Activated CD8-positive, alpha-beta T cell treated with anti-CD3 and anti-CD28 coated beads, Interleukin-2, amount 10 ng/mL, durations not matched to agents 7 days and 5 days (primary cell): ENCODE measurements at regions not wholly inside any gene's neighbourhood (a gene's known extent, or its start where the extent isn't known, plus 50 kb on each side); places are given as distances from the start of the nearest gene placed in this dataset.

Experiments used
- ATAC-seq: fragments of 150-1000 bp; cut with Tn5 transposase; one replicate; pipeline ENCODE4 v1.10.0; 2021; ENCODE audit warnings: moderate library complexity
- CTCF ChIA-PET: fragments of 350-600 bp; sonication (Branson Sonifier 250); formaldehyde crosslinking; loops from one replicate; lab custom pipeline; 2021; ENCODE audit warnings: antibody characterized with exemption; lab: Charles Lee
- POLR2A ChIA-PET: fragments of 350-600 bp; sonication (Branson Sonifier 250); formaldehyde crosslinking; loops from one replicate; lab custom pipeline; 2021; ENCODE audit warnings: antibody characterized with exemption; lab: Charles Lee
- DNase-seq: peaks from one replicate; pipeline ENCODE4 v3.0.0-alpha.2; 2020
- H3K27ac Mint-ChIP-seq: one replicate; pipeline ENCODE4 v1.8.0; 2021; ENCODE audit warnings: mild to moderate bottlenecking, mixed read lengths
- H3K27me3 Mint-ChIP-seq: one replicate; pipeline ENCODE4 v1.8.0; 2021; ENCODE audit warnings: low read depth, mixed read lengths
- H3K36me3 Mint-ChIP-seq: one replicate; pipeline ENCODE4 v1.8.0; 2021; ENCODE audit warnings: low read depth, mixed read lengths
- H3K4me1 Mint-ChIP-seq: one replicate; pipeline ENCODE4 v1.8.0; 2021; ENCODE audit warnings: low read depth, mixed read lengths
- H3K4me3 Mint-ChIP-seq: one replicate; pipeline ENCODE4 v1.8.0; 2021; ENCODE audit warnings: mild to moderate bottlenecking, mixed read lengths
- H3K9me3 Mint-ChIP-seq: one replicate; pipeline ENCODE4 v1.8.0; 2022; ENCODE audit warnings: mixed read lengths; ENCODE audit not compliant: insufficient read depth

GRCh38 chr6:33959329-33959651 lies 155.5 kb upstream of the MLN start:
- Mint-ChIP-seq H3K36me3 (no peaks in the 10 kb centered on the region), H3K27me3 (peaks cover 10% of the 10 kb centered on the region), H3K27ac (no peak overlapping the region), H3K4me1 (peaks cover 5% of the 10 kb centered on the region), H3K4me3 (no peak overlapping the region), H3K9me3 (no peaks in the 10 kb centered on the region)
- POLR2A ChIA-PET = no interaction called here
- ATAC-seq (no peak), DNase-seq (no peak)
- CTCF ChIA-PET = interaction anchor here (0.7 to 1.7 kb wide), 7 partner anchors 27 to 188 kb away, joined by 3 to 5 read pairs (median 3); no protein-coding TSS in a partner anchor

GRCh38 chr6:33958526-33959328 lies 154.9 kb upstream of the MLN start:
- CTCF ChIA-PET = interaction anchor here (0.7 to 1.7 kb wide), 9 partner anchors 27 to 187 kb away, joined by 3 to 5 read pairs (median 3); no protein-coding TSS in a partner anchor
- Mint-ChIP-seq H3K9me3 (no peaks in the 10 kb centered on the region), H3K27me3 (peaks cover 8% of the 10 kb centered on the region), H3K27ac (peak overlapping the region; percentile 25), H3K4me3 (no peak overlapping the region), H3K36me3 (no peaks in the 10 kb centered on the region), H3K4me1 (peaks cover 5% of the 10 kb centered on the region)
- POLR2A ChIA-PET = no interaction called here
- DNase-seq (peak; percentile 42), ATAC-seq (no peak)

- Mint-ChIP-seq H3K36me3 (no peaks in the 10 kb centered on the region), H3K27me3 (peaks cover 12% of the 10 kb centered on the region), H3K27ac (peak overlapping the region; percentile 25), H3K4me3 (no peak overlapping the region), H3K4me1 (peaks cover 5% of the 10 kb centered on the region), H3K9me3 (no peaks in the 10 kb centered on the region)
- CTCF ChIA-PET = interaction anchor here (1.1 to 1.7 kb wide), 3 partner anchors 28 to 97 kb away, joined by 3 to 5 read pairs (median 4); no protein-coding TSS in a partner anchor
- ATAC-seq = no peak
- DNase-seq = no peak
- POLR2A ChIA-PET = no interaction called here
These were observed 154.2 kb upstream of the MLN start for GRCh38 chr6:33957892-33958525.

DNA sequence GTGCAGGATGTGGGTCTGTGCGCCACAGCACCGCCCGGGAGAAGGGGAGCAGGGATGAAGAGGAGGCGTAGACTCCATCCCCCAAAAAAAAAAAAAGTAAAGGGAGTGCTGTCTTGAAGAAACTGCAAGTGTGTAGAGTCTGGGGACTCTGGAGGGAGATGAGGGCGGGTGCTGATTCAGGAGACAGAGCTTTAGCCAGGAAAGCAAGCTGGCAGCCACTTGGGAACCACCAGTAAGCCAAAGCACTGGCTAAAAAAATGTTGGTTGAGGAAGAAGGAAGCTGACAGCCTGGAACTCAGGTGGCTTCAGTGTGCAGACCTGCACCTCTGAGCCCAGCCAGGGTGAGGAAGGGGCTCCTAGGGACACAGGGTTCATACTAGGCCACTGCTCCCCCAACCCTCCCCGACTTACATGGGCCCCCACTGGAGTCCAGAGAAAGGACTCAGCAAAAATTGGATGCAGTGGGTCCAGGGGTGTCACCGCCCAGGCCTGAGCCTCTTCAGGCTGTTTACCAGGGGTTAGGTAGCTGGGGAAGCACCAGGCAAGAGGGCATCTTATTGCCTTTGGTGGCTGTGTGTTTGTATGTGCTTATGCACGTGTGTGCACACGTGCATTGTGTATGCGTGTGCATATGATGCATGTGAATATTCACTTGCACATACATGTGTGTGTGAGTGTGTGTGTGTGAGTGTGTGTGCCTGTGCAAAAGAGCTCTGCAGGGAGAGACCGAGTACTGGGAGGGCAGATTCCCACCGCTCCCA lies 153.5 kb upstream of the MLN start:
- H3K36me3 Mint-ChIP-seq = no peaks in the 10 kb centered on the region
- no peak for ATAC-seq
- CTCF ChIA-PET = interaction anchor here (1.2 to 1.7 kb wide), 2 partner anchors 62 to 96 kb away, joined by 4 to 5 read pairs; no protein-coding TSS in a partner anchor
- H3K4me1 Mint-ChIP-seq = peaks cover 5% of the 10 kb centered on the region
- H3K27me3 Mint-ChIP-seq = peaks cover 14% of the 10 kb centered on the region
- H3K4me3 Mint-ChIP-seq = no peak overlapping the region
- no peak overlapping the region for H3K27ac Mint-ChIP-seq
- POLR2A ChIA-PET = interaction anchor here (0.7 kb wide), 1 partner anchor 118 kb away, joined by 3 read pairs; no protein-coding TSS in a partner anchor
- DNase-seq = no peak
- H3K9me3 Mint-ChIP-seq = no peaks in the 10 kb centered on the region

DNA sequence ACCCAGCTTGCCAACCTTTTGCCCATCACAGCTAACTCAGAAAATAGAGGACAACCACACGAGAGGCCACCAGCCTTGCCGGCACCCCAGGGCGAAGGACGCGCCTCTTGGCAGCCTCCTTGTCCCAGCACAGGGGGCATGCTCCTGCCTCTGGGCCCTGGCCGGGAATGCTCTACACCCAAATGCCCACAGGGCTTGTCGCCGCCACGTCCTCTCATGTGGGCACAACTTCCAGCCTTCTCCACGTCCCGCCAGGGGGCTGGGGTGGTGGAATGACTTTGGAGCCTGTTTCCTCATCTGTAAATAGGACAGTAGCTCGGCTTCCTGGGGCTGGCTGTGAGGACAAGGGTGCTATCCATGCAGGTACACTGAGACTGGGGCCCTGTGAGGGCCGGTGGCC lies 152.4 kb upstream of the MLN start:
- ATAC-seq = no peak
- Mint-ChIP-seq H3K36me3 (no peaks in the 10 kb centered on the region), H3K4me1 (peaks cover 5% of the 10 kb centered on the region), H3K27ac (no peak overlapping the region), H3K27me3 (peaks cover 11% of the 10 kb centered on the region), H3K4me3 (no peak overlapping the region), H3K9me3 (no peaks in the 10 kb centered on the region)
- ChIA-PET CTCF (interaction anchor here (1.2 kb wide), 1 partner anchor 184 kb away, joined by 3 read pairs; no protein-coding TSS in a partner anchor), POLR2A (no interaction called here)
- no peak for DNase-seq

DNA sequence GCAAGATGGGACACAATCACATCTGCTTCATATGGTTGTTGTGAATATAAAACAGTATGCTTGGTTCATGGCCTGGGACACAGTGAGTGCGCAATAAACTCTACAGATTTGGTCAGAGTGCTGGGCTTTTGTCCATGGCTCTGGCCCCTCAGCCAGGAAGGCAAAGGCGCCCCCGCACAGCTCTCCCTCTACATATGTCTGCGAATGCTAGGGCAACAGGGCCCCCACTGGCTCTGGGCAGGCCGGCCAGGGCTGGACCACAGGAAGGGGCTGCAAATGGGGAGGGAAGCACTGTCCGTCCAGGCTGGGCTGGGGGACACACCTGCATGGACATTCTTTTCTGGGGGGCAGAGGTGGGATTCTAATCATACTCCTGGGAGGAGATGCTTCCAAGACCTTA lies 151.8 kb upstream of the MLN start:
- Mint-ChIP-seq H3K27me3 (peaks cover 11% of the 10 kb centered on the region), H3K4me1 (peaks cover 5% of the 10 kb centered on the region), H3K27ac (no peak overlapping the region), H3K36me3 (no peaks in the 10 kb centered on the region), H3K4me3 (no peak overlapping the region), H3K9me3 (no peaks in the 10 kb centered on the region)
- ATAC-seq = no peak
- CTCF ChIA-PET = interaction anchor here (1.2 kb wide), 1 partner anchor 184 kb away, joined by 3 read pairs; no protein-coding TSS in a partner anchor
- DNase-seq = no peak
- POLR2A ChIA-PET = no interaction called here

- H3K4me1 Mint-ChIP-seq = peaks cover 5% of the 10 kb centered on the region
- ChIA-PET CTCF (no interaction called here), POLR2A (no interaction called here)
- DNase-seq (no peak), ATAC-seq (no peak)
- no peaks in the 10 kb centered on the region for H3K36me3 Mint-ChIP-seq
- H3K9me3 Mint-ChIP-seq = no peaks in the 10 kb centered on the region
- no peak overlapping the region for H3K4me3 Mint-ChIP-seq
- H3K27me3 Mint-ChIP-seq = peaks cover 11% of the 10 kb centered on the region
- H3K27ac Mint-ChIP-seq = no peak overlapping the region
These were observed 150.7 kb upstream of the MLN start for GRCh38 chr6:33954453-33954852.

DNA sequence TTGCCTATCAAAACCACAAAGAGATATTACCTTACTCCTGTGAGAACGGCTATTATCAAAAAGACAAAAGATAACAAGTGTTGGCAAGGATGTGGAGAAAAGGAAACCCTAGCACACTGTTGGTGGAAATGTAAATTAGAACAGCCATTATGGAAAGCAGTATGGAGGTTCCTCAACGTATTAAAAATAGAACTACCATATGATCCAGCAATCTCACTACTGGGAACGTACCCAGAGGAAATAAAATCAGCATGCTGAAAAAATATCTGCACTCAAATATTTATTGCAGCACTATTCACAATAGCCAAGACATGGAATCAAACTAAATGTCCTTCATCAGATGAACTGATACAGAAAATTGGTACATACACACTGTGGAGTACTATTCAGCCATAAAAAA lies 149.4 kb upstream of the MLN start:
- ChIA-PET CTCF (no interaction called here), POLR2A (no interaction called here)
- H3K36me3 Mint-ChIP-seq = no peaks in the 10 kb centered on the region
- no peaks in the 10 kb centered on the region for H3K9me3 Mint-ChIP-seq
- ATAC-seq (no peak), DNase-seq (no peak)
- H3K27ac Mint-ChIP-seq = no peak overlapping the region
- no peak overlapping the region for H3K4me3 Mint-ChIP-seq
- peaks cover 5% of the 10 kb centered on the region for H3K4me1 Mint-ChIP-seq
- H3K27me3 Mint-ChIP-seq = peaks cover 11% of the 10 kb centered on the region

GRCh38 chr6:33952016-33952415 lies 148.2 kb upstream of the MLN start:
- Mint-ChIP-seq H3K36me3 (no peaks in the 10 kb centered on the region), H3K4me1 (peaks cover 5% of the 10 kb centered on the region), H3K9me3 (no peaks in the 10 kb centered on the region), H3K4me3 (no peak overlapping the region), H3K27me3 (peaks cover 11% of the 10 kb centered on the region), H3K27ac (no peak overlapping the region)
- ChIA-PET POLR2A (no interaction called here), CTCF (no interaction called here)
- DNase-seq = no peak
- no peak for ATAC-seq

DNA sequence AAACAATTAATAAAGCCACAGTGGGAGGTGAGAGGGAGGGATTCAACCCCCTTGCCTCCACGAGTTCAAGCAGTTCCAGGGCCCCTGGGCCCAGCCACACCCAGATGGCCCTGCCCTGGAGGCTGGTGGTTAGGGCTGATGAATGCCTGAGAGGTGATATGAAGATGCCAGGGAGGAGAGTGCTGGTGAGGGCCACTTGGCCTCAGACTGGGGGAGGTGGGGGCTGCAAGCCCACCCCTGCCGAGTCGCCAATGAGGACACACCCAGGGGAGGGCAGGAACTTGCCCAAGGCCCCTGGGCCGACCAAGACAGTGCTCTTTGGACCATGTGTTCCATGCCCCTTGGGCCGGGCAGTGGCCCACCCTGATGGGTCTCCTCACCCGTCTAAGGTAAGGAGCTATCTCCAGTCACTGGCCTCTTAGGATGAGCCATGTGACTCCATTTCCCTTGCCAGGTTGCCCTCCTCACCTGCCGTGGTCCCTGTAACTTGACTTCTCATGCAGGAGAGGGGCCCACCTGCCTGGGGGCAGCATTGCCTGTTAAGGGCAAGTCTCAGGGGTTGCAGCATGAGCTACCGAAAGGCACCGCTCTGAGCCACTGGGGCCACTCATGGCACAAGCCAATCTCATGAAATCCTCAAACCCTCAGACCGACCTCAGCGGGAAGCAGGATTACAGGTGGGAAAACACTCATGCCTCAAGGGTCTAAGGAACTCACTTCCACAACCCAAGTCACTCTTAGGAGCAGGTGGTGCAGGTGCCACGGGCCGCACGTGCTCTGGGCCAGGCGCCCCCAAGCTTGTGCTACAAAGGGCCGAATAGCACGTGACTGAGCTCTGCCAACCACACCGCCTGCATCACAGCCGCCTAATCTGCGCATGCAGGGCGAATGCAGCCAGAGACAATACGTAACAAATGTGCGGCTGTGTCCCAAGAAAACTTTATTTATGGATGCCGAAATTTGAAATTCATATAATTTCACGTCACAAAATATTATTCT lies 147.4 kb upstream of the MLN start:
- Mint-ChIP-seq H3K27ac (no peak overlapping the region), H3K36me3 (no peaks in the 10 kb centered on the region), H3K9me3 (no peaks in the 10 kb centered on the region), H3K4me1 (peaks cover 5% of the 10 kb centered on the region), H3K4me3 (no peak overlapping the region), H3K27me3 (peaks cover 11% of the 10 kb centered on the region)
- ChIA-PET POLR2A (no interaction called here), CTCF (no interaction called here)
- DNase-seq (no peak), ATAC-seq (no peak)

DNA sequence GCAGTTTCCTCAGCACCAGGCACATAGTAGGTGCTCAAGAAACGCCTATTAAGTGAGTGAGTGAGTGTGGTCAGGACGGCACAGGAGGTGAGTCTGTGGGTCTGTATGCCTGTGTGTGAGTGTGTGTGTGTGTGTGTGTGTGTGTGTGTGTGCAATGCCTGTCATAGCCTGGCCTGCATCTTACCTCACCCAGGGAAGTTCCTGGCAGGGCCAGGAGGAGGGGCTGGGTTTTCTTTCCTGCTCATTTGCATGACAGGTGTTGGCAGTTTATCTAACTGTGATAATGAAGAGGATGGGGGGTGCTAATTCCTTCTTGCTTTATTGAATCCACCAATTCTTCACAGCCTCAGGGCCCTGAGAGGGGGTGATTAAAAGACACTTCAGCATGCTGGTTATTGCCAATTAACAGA lies 146.7 kb upstream of the MLN start:
- CTCF ChIA-PET = no interaction called here
- Mint-ChIP-seq H3K4me1 (peaks cover 5% of the 10 kb centered on the region), H3K9me3 (no peaks in the 10 kb centered on the region), H3K36me3 (no peaks in the 10 kb centered on the region), H3K27ac (no peak overlapping the region), H3K27me3 (peaks cover 11% of the 10 kb centered on the region), H3K4me3 (no peak overlapping the region)
- POLR2A ChIA-PET = no interaction called here
- ATAC-seq (no peak), DNase-seq (no peak)
